Erythroblast (primary cell): ENCODE measurements at regions not wholly inside any gene's neighbourhood (a gene's known extent, or its start where the extent isn't known, plus 50 kb on each side); places are given as distances from the start of the nearest gene placed in this dataset.

Source experiments
- GATA1 ChIP-seq: IDR thresholded peaks from 2 replicates; pipeline ENCODE4 v1.6.1; 2011; ENCODE audit warnings: low read depth, mild to moderate bottlenecking, control low read depth, low read length, moderate library complexity
- POLR2A ChIP-seq: IDR thresholded peaks from 2 replicates; pipeline ENCODE4 v1.6.1; 2011; ENCODE audit warnings: mild to moderate bottlenecking, low read length

DNA sequence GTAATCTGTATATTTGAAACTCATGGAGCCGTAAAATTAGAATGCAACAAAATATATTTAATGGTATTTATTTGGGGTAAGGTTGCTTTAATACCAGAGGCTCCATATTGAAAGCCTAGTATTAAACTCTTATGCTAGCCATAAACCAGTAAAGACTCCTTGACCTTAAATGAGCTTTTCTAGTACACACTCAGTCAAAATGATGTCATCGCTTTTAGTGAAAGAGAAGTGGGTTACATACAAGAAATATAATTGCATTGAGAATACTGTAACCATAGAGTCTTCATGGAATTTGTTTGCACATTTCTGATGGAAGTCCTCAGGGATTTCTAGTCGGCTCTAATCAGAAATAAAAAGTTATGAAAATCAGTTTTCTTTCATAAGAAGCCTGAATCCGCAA is 757.6 kb downstream of the GBE1 start:
- TF ChIP-seq POLR2A (no peak), GATA1 (no peak)
